Hepatocyte (in vitro differentiated cells): ENCODE measurements at regions not wholly inside any gene's neighbourhood (a gene's known extent, or its start where the extent isn't known, plus 50 kb on each side); places are given as distances from the start of the nearest gene placed in this dataset.

Source experiments
- CTCF ChIP-seq: fragments of 200-600 bp; sonication (generic); IDR thresholded peaks from 2 replicates; pipeline ENCODE4 v1.5.1; 2016; ENCODE audit warnings: antibody characterized with exemption, mild to moderate bottlenecking; ENCODE audit not compliant: poor library complexity
- EZH2 ChIP-seq: fragments of 200-600 bp; sonication (generic); IDR thresholded peaks from 2 replicates; pipeline ENCODE4 v1.6.1; 2016; ENCODE audit warnings: antibody characterized with exemption, mild to moderate bottlenecking, borderline replicate concordance

GRCh38 chr3:151604891-151605290, 128.8 kb upstream of the AADACL2 start:
- TF ChIP-seq CTCF = no peak
- TF ChIP-seq EZH2 = no peak
